ENCODE measurements at regions not wholly inside any gene's neighbourhood (a gene's known extent, or its start where the extent isn't known, plus 50 kb on each side); places are given as distances from the start of the nearest gene placed in this dataset.
A peak's percentile ranks its signal among the peaks of the same experiment; 100 is the strongest.

- TF ChIP-seq CTCF (IDR thresholded peaks at IDR 0.05; ENCODE audit: low read depth, low read length, missing control alignments) = no peak
- H3K4me3 ChIP-seq (replicated peaks; ENCODE audit: low read depth, low read length) = no peak overlapping the region
- no peak for DNase-seq (ENCODE audit: extremely low read depth, low read depth)
These were observed 58.6 kb upstream of the CCDC112 start for GRCh38 chr5:115355095-115355494.

GRCh38 chr5:115354246-115354645 is 57.8 kb upstream of the CCDC112 start:
- DNase-seq (ENCODE audit: extremely low read depth, low read depth) = no peak
- TF ChIP-seq CTCF (IDR thresholded peaks at IDR 0.05; ENCODE audit: low read depth, low read length, missing control alignments) = no peak
- no peak overlapping the region for H3K4me3 ChIP-seq (replicated peaks; ENCODE audit: low read depth, low read length)

GRCh38 chr5:115352571-115352970 is 56.1 kb upstream of the CCDC112 start:
- H3K4me3 ChIP-seq (replicated peaks; ENCODE audit: low read depth, low read length) = no peak overlapping the region
- no peak for DNase-seq (ENCODE audit: extremely low read depth, low read depth)
- TF ChIP-seq CTCF (IDR thresholded peaks at IDR 0.05; ENCODE audit: low read depth, low read length, missing control alignments) = no peak

- no peak for DNase-seq (ENCODE audit: extremely low read depth, low read depth)
- TF ChIP-seq CTCF (IDR thresholded peaks at IDR 0.05; ENCODE audit: low read depth, low read length, missing control alignments) = no peak
- H3K4me3 ChIP-seq (replicated peaks; ENCODE audit: low read depth, low read length) = no peak overlapping the region
These were observed 55.1 kb upstream of the CCDC112 start for GRCh38 chr5:115351356-115352195.

- no peak for DNase-seq (ENCODE audit: extremely low read depth, low read depth)
- no peak for TF ChIP-seq CTCF (IDR thresholded peaks at IDR 0.05; ENCODE audit: low read depth, low read length, missing control alignments)
- no peak overlapping the region for H3K4me3 ChIP-seq (replicated peaks; ENCODE audit: low read depth, low read length)
These were observed 54.4 kb upstream of the CCDC112 start for GRCh38 chr5:115350894-115351293.

- peak; percentile 69 for DNase-seq (ENCODE audit: extremely low read depth, low read depth)
- no peak for TF ChIP-seq CTCF (IDR thresholded peaks at IDR 0.05; ENCODE audit: low read depth, low read length, missing control alignments)
- H3K4me3 ChIP-seq (replicated peaks; ENCODE audit: low read depth, low read length) = no peak overlapping the region
These were observed 52.8 kb upstream of the CCDC112 start for GRCh38 chr5:115349001-115349817.

All from HFF-Myc (cell line).